Spinal cord (tissue), 9 donors: ENCODE measurements at regions not wholly inside any gene's neighbourhood (a gene's known extent, or its start where the extent isn't known, plus 50 kb on each side); places are given as distances from the start of the nearest gene placed in this dataset.
"Not testable (repeated sequence)": the region's sequence is repeated elsewhere in the genome, so short reads cannot be mapped to it uniquely, and the experiment has no call there.

Experiments
- DNase-seq, 6 donors: peaks; one replicate each; pipeline versions ENCODE4 v3.0.0 to v3.0.0-alpha.2; 2013 to 2015; ENCODE audit warnings: low spot score in 6 of 6, low read depth in 4 of 6
- H3K27ac ChIP-seq: one replicate; pipeline ENCODE4 v1.5.1; 2013; ENCODE audit warnings: low read depth, low read length, control low read depth
- H3K27me3 ChIP-seq: one replicate; pipeline ENCODE4 v1.6.1; 2013; ENCODE audit warnings: low read length; ENCODE audit not compliant: control insufficient read depth, insufficient read depth
- H3K36me3 ChIP-seq: one replicate; pipeline ENCODE4 v1.6.1; 2013; ENCODE audit warnings: low read length; ENCODE audit not compliant: control insufficient read depth, insufficient read depth
- H3K4me1 ChIP-seq: one replicate; pipeline ENCODE4 v1.6.1; 2013; ENCODE audit warnings: low read length; ENCODE audit not compliant: control insufficient read depth, insufficient read depth
- H3K4me3 ChIP-seq: one replicate; pipeline ENCODE4 v1.5.1; 2013; ENCODE audit warnings: low read depth, low read length, control low read depth
- H3K9me3 ChIP-seq: one replicate; pipeline ENCODE4 v1.6.1; 2013; ENCODE audit warnings: low read length; ENCODE audit not compliant: control insufficient read depth, insufficient read depth
- WGBS: methylation state at CpG from one replicate; pipeline ENCODE4 v1.1.5; 2013; ENCODE audit warnings: missing lambda C conversion rate; ENCODE audit not compliant: insufficient coverage; 5-methylcytosine and 5-hydroxymethylcytosine counted together
- donor health status: healthy.

GRCh38 chr12:92375504-92375903 lies 229.9 kb upstream of the BTG1 start:
- not testable (repeated sequence) for H3K27me3 ChIP-seq, DNase-seq, H3K4me3 ChIP-seq, H3K9me3 ChIP-seq, H3K4me1 ChIP-seq, H3K27ac ChIP-seq, H3K36me3 ChIP-seq
- 100% methylated on average over 3 of the region's 3 CpGs for WGBS

- Histone ChIP-seq H3K9me3 (no peaks in the 10 kb centered on the region), H3K4me3 (no peak overlapping the region), H3K27me3 (no peaks in the 10 kb centered on the region), H3K36me3 (no peaks in the 10 kb centered on the region), H3K27ac (no peak overlapping the region), H3K4me1 (no peaks in the 10 kb centered on the region)
- DNase-seq, result no peak
Observed at GRCh38 chr12:92370828-92371227, 225.2 kb upstream of the BTG1 start.

GRCh38 chr12:92369636-92370035 lies 224.0 kb upstream of the BTG1 start:
- no peak overlapping the region for H3K27ac ChIP-seq
- no peaks in the 10 kb centered on the region for H3K36me3 ChIP-seq
- H3K4me1 ChIP-seq, result no peaks in the 10 kb centered on the region
- no peak for DNase-seq
- no CpG with 5 or more reads among the region's 2 CpGs for WGBS
- H3K27me3 ChIP-seq, result no peaks in the 10 kb centered on the region
- no peaks in the 10 kb centered on the region for H3K9me3 ChIP-seq
- H3K4me3 ChIP-seq, result no peak overlapping the region

GRCh38 chr12:92369056-92369455 lies 223.4 kb upstream of the BTG1 start:
- H3K27ac ChIP-seq, result no peak overlapping the region
- no peaks in the 10 kb centered on the region for H3K9me3 ChIP-seq
- no peaks in the 10 kb centered on the region for H3K36me3 ChIP-seq
- no peaks in the 10 kb centered on the region for H3K27me3 ChIP-seq
- 80% methylated on average over 2 of the region's 3 CpGs for WGBS
- H3K4me1 ChIP-seq, result peaks cover 4% of the 10 kb centered on the region
- no peak overlapping the region for H3K4me3 ChIP-seq
- DNase-seq, result no peak

- DNase-seq, result peak in 2 of 6 donors; percentile 22 to 28
- no peaks in the 10 kb centered on the region for H3K9me3 ChIP-seq
- no peaks in the 10 kb centered on the region for H3K36me3 ChIP-seq
- no peak overlapping the region for H3K27ac ChIP-seq
- peaks cover 10% of the 10 kb centered on the region for H3K4me1 ChIP-seq
- no CpG with 5 or more reads among the region's 2 CpGs for WGBS
- H3K4me3 ChIP-seq, result no peak overlapping the region
- no peaks in the 10 kb centered on the region for H3K27me3 ChIP-seq
Observed at GRCh38 chr12:92365836-92366235, 220.2 kb upstream of the BTG1 start.

GRCh38 chr12:92365333-92365732 lies 219.7 kb upstream of the BTG1 start:
- H3K27me3 ChIP-seq, result no peaks in the 10 kb centered on the region
- H3K4me3 ChIP-seq, result no peak overlapping the region
- H3K9me3 ChIP-seq, result no peaks in the 10 kb centered on the region
- H3K27ac ChIP-seq, result no peak overlapping the region
- no CpG with 5 or more reads among the region's 1 CpG for WGBS
- H3K4me1 ChIP-seq, result peaks cover 10% of the 10 kb centered on the region
- no peak for DNase-seq
- H3K36me3 ChIP-seq, result no peaks in the 10 kb centered on the region

- peak in 5 of 6 donors; percentile 19 to 80 (median 48) for DNase-seq
- 33% methylated on average over 3 of the region's 11 CpGs for WGBS
Observed at GRCh38 chr12:92363295-92364146, 217.9 kb upstream of the BTG1 start.

GRCh38 chr12:92362785-92363184 lies 217.1 kb upstream of the BTG1 start:
- H3K27ac ChIP-seq, result peak overlapping the region; percentile 16
- no peaks in the 10 kb centered on the region for H3K9me3 ChIP-seq
- no peak for DNase-seq
- no peaks in the 10 kb centered on the region for H3K27me3 ChIP-seq
- no peaks in the 10 kb centered on the region for H3K36me3 ChIP-seq
- H3K4me1 ChIP-seq, result peaks cover 10% of the 10 kb centered on the region
- WGBS, result 40% methylated on average over 1 of the region's 3 CpGs
- no peak overlapping the region for H3K4me3 ChIP-seq

More at GRCh38 chr12:92363295-92364146, 217.9 kb upstream of the BTG1 start:
- Histone ChIP-seq H3K4me1 (peaks cover 10% of the 10 kb centered on the region), H3K9me3 (no peaks in the 10 kb centered on the region), H3K36me3 (no peaks in the 10 kb centered on the region), H3K27me3 (no peaks in the 10 kb centered on the region), H3K27ac (peak overlapping the region; percentile 16), H3K4me3 (peak overlapping the region; percentile 23)

GRCh38 chr12:92362126-92362525 lies 216.5 kb upstream of the BTG1 start:
- Histone ChIP-seq H3K36me3 (no peaks in the 10 kb centered on the region), H3K4me1 (peaks cover 10% of the 10 kb centered on the region), H3K27me3 (no peaks in the 10 kb centered on the region), H3K4me3 (no peak overlapping the region), H3K27ac (no peak overlapping the region), H3K9me3 (no peaks in the 10 kb centered on the region)
- peak in 1 of 6 donors; percentile 20 for DNase-seq
- 73% methylated on average over 3 of the region's 6 CpGs for WGBS

GRCh38 chr12:92360543-92360942 lies 214.9 kb upstream of the BTG1 start:
- H3K9me3 ChIP-seq, result no peaks in the 10 kb centered on the region
- DNase-seq, result no peak
- no peak overlapping the region for H3K4me3 ChIP-seq
- H3K27me3 ChIP-seq, result no peaks in the 10 kb centered on the region
- H3K27ac ChIP-seq, result no peak overlapping the region
- H3K4me1 ChIP-seq, result peaks cover 10% of the 10 kb centered on the region
- WGBS, result 100% methylated on average over 1 of the region's 2 CpGs
- H3K36me3 ChIP-seq, result no peaks in the 10 kb centered on the region
